WTC11 (cell line): ENCODE measurements at regions not wholly inside any gene's neighbourhood (a gene's known extent, or its start where the extent isn't known, plus 50 kb on each side); places are given as distances from the start of the nearest gene placed in this dataset.

Experiments used
- ATAC-seq: fragments of 200-7000 bp; cut with Tn5 transposase; 2 replicates; pipeline ENCODE4 v1.10.0; 2021; ENCODE audit warnings: mild to moderate bottlenecking, moderate library complexity
- CTCF ChIA-PET: fragments of 300-600 bp; sonication (Branson Sonifier 250); formaldehyde crosslinking; loops from one replicate; lab custom pipeline; 2021; ENCODE audit warnings: antibody characterized with exemption; lab: Charles Lee
- POLR2A ChIA-PET: fragments of 350-600 bp; sonication (Branson Sonifier 250); formaldehyde crosslinking; loops from one replicate; lab custom pipeline; 2021; ENCODE audit warnings: antibody characterized with exemption; lab: Charles Lee
- DNase-seq: peaks from one replicate; pipeline ENCODE4 v3.0.0; 2021; ENCODE audit warnings: low spot score
- H3K27ac Mint-ChIP-seq: 2 replicates; pipeline ENCODE4 v1.8.0; 2021; ENCODE audit warnings: mixed read lengths
- H3K27me3 Mint-ChIP-seq: 2 replicates; pipeline ENCODE4 v1.8.0; 2021; ENCODE audit warnings: low read depth, mild to moderate bottlenecking, moderate library complexity, mixed read lengths
- H3K36me3 Mint-ChIP-seq: 2 replicates; pipeline ENCODE4 v1.8.0; 2021; ENCODE audit warnings: mixed read lengths
- H3K4me1 Mint-ChIP-seq: 2 replicates; pipeline ENCODE4 v1.8.0; 2022; ENCODE audit warnings: mixed read lengths
- H3K4me3 Mint-ChIP-seq: 2 replicates; pipeline ENCODE4 v1.8.0; 2021; ENCODE audit warnings: mild to moderate bottlenecking, moderate library complexity, mixed read lengths
- H3K9me3 Mint-ChIP-seq: 2 replicates; pipeline ENCODE4 v1.8.0; 2021; ENCODE audit warnings: mixed read lengths
- FOXK1 ChIP-seq: sonication (generic); formaldehyde crosslinking; IDR thresholded peaks from 2 replicates; pipeline ENCODE4 v1.8.0; 2022; ENCODE audit warnings: mild to moderate bottlenecking, moderate library complexity, missing genetic modification reagents
- GABPB1 ChIP-seq: sonication (generic); formaldehyde crosslinking; IDR thresholded peaks from 2 replicates; pipeline ENCODE4 v1.8.1; 2023; ENCODE audit warnings: mild to moderate bottlenecking, missing genetic modification reagents
- MXD4 ChIP-seq: fragments of 250-450 bp; sonication (Bioruptor Pico); IDR thresholded peaks from 2 replicates; pipeline ENCODE4 v1.8.0; 2021; ENCODE audit warnings: mild to moderate bottlenecking, moderate library complexity, borderline replicate concordance
- SMAD4 ChIP-seq: sonication (generic); formaldehyde crosslinking; IDR thresholded peaks from 2 replicates; pipeline ENCODE4 v1.8.0; 2022; ENCODE audit warnings: mild to moderate bottlenecking, missing genetic modification reagents
- TEAD1 ChIP-seq: sonication (generic); formaldehyde crosslinking; IDR thresholded peaks from 2 replicates; pipeline ENCODE4 v1.8.0; 2022; ENCODE audit warnings: mild to moderate bottlenecking, missing genetic modification reagents
- ZBTB21 ChIP-seq: sonication (generic); formaldehyde crosslinking; IDR thresholded peaks from 2 replicates; pipeline ENCODE4 v1.8.1; 2023; ENCODE audit warnings: mild to moderate bottlenecking, missing genetic modification reagents, borderline replicate concordance
- ZNF232 ChIP-seq: sonication (generic); formaldehyde crosslinking; IDR thresholded peaks from 2 replicates; pipeline ENCODE4 v1.8.0; 2022; ENCODE audit warnings: mild to moderate bottlenecking, missing genetic modification reagents
- ZNF416 ChIP-seq: fragments of 250-450 bp; sonication (Bioruptor Pico); IDR thresholded peaks from 2 replicates; pipeline ENCODE4 v1.9.0; 2021; ENCODE audit warnings: mild to moderate bottlenecking, inconsistent platforms
- ZNF671 ChIP-seq: fragments of 250-450 bp; sonication (Bioruptor Pico); IDR thresholded peaks from 2 replicates; pipeline ENCODE4 v1.8.0; 2021; ENCODE audit warnings: mild to moderate bottlenecking
- TF ChIP-seq, protein P1 (sequence below): sonication (generic); formaldehyde crosslinking; IDR thresholded peaks from 2 replicates; pipeline ENCODE4 v1.8.0; 2023; ENCODE audit warnings: missing genetic modification reagents, mild to moderate bottlenecking, borderline replicate concordance
- TF ChIP-seq, protein P2 (sequence below): sonication (generic); formaldehyde crosslinking; IDR thresholded peaks from 2 replicates; pipeline ENCODE4 v1.8.0; 2022; ENCODE audit warnings: mild to moderate bottlenecking, missing genetic modification reagents
- TF ChIP-seq, protein P3 (sequence below): fragments of 250-450 bp; sonication (Bioruptor Pico); IDR thresholded peaks from 2 replicates; pipeline ENCODE4 v1.8.0; 2021; ENCODE audit warnings: mild to moderate bottlenecking
- TF ChIP-seq, protein P4 (sequence below): sonication (generic); formaldehyde crosslinking; IDR thresholded peaks from 2 replicates; pipeline ENCODE4 v1.8.1; 2022; ENCODE audit warnings: low read depth, missing genetic modification reagents, borderline replicate concordance
- TF ChIP-seq, protein P5 (sequence below): sonication (generic); formaldehyde crosslinking; IDR thresholded peaks from 2 replicates; pipeline ENCODE4 v1.8.0; 2022; ENCODE audit warnings: missing genetic modification reagents
- TF ChIP-seq, protein P6 (sequence below): sonication (generic); formaldehyde crosslinking; conservative IDR thresholded peaks from 2 replicates; pipeline ENCODE4 v1.8.1; 2023; ENCODE audit warnings: mild to moderate bottlenecking, low read depth, missing genetic modification reagents, moderate library complexity
- TF ChIP-seq, protein P7 (sequence below): fragments of 250-450 bp; sonication (Bioruptor Pico); IDR thresholded peaks from 2 replicates; pipeline ENCODE4 v1.9.0; 2021; ENCODE audit warnings: mild to moderate bottlenecking
- TF ChIP-seq, protein P8 (sequence below): sonication (generic); formaldehyde crosslinking; conservative IDR thresholded peaks from 2 replicates; pipeline ENCODE4 v1.8.1; 2022; ENCODE audit warnings: mild to moderate bottlenecking, missing genetic modification reagents

DNA sequence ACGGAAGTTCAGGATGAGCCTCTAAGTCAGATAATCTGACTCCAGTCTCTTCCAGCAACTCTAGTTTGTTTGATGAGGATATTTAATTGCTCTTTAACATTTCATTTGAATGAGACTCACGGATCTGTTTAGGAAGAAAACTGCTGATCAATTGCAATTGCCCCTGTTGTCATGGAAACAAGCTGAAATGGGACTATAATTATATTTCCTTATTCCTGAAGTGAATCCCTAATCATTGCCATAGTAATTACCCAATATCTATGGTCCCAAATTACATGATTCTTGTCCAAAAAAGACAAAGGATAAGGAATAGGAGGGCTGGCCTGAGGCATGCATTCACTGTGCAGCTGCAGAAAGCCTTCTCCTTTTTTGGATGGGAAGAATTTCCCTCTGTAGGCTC is 105.3 kb downstream of the AASDH start (continued):
- TF ChIP-seq, protein P1, sequence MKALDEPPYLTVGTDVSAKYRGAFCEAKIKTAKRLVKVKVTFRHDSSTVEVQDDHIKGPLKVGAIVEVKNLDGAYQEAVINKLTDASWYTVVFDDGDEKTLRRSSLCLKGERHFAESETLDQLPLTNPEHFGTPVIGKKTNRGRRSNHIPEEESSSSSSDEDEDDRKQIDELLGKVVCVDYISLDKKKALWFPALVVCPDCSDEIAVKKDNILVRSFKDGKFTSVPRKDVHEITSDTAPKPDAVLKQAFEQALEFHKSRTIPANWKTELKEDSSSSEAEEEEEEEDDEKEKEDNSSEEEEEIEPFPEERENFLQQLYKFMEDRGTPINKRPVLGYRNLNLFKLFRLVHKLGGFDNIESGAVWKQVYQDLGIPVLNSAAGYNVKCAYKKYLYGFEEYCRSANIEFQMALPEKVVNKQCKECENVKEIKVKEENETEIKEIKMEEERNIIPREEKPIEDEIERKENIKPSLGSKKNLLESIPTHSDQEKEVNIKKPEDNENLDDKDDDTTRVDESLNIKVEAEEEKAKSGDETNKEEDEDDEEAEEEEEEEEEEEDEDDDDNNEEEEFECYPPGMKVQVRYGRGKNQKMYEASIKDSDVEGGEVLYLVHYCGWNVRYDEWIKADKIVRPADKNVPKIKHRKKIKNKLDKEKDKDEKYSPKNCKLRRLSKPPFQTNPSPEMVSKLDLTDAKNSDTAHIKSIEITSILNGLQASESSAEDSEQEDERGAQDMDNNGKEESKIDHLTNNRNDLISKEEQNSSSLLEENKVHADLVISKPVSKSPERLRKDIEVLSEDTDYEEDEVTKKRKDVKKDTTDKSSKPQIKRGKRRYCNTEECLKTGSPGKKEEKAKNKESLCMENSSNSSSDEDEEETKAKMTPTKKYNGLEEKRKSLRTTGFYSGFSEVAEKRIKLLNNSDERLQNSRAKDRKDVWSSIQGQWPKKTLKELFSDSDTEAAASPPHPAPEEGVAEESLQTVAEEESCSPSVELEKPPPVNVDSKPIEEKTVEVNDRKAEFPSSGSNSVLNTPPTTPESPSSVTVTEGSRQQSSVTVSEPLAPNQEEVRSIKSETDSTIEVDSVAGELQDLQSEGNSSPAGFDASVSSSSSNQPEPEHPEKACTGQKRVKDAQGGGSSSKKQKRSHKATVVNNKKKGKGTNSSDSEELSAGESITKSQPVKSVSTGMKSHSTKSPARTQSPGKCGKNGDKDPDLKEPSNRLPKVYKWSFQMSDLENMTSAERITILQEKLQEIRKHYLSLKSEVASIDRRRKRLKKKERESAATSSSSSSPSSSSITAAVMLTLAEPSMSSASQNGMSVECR (CRISPR knock-in tag), result no peak
- TF ChIP-seq GABPB1 (CRISPR knock-in tag), result no peak

DNA sequence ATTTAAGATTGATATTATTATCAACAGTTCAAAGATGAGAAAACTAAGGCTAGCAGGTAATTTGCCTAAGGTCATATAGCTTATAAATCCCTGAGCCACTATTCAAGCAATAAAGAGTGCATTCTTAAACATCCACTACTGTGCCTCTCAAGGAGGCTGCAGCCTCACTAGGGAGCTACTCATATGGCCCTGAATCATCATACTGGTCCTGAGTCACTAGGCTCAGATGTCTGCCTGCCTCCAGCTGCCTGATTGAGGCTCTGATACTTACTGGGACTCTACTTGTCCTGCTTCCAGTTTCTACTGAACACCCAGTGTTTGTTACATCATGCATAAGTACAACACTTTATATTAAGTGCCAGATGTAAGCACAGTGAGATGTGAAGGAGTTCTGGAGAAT is 110.7 kb downstream of the AASDH start:
- no peak for ATAC-seq
- Mint-ChIP-seq H3K27ac (no peak overlapping the region; the same call in 1 of the 2 replicates), H3K36me3 (peaks cover 7% of the 10 kb centered on the region), H3K4me1 (peaks cover 10% of the 10 kb centered on the region)
- CTCF ChIA-PET, result no interaction called here
- POLR2A ChIA-PET, result no interaction called here
- TF ChIP-seq ZBTB21 (no peak), ZNF671 (CRISPR knock-in tag) (no peak), ZNF416 (CRISPR knock-in tag) (no peak), FOXK1 (CRISPR knock-in tag) (no peak), MXD4 (CRISPR knock-in tag) (no peak), SMAD4 (CRISPR knock-in tag) (no peak), TEAD1 (CRISPR knock-in tag) (no peak), ZNF232 (CRISPR knock-in tag) (no peak)
- TF ChIP-seq, protein P2, sequence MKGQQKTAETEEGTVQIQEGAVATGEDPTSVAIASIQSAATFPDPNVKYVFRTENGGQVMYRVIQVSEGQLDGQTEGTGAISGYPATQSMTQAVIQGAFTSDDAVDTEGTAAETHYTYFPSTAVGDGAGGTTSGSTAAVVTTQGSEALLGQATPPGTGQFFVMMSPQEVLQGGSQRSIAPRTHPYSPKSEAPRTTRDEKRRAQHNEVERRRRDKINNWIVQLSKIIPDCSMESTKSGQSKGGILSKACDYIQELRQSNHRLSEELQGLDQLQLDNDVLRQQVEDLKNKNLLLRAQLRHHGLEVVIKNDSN (CRISPR knock-in tag), result no peak
- TF ChIP-seq, protein P3, sequence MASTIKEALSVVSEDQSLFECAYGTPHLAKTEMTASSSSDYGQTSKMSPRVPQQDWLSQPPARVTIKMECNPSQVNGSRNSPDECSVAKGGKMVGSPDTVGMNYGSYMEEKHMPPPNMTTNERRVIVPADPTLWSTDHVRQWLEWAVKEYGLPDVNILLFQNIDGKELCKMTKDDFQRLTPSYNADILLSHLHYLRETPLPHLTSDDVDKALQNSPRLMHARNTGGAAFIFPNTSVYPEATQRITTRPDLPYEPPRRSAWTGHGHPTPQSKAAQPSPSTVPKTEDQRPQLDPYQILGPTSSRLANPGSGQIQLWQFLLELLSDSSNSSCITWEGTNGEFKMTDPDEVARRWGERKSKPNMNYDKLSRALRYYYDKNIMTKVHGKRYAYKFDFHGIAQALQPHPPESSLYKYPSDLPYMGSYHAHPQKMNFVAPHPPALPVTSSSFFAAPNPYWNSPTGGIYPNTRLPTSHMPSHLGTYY, result no peak
- TF ChIP-seq, protein P4, sequence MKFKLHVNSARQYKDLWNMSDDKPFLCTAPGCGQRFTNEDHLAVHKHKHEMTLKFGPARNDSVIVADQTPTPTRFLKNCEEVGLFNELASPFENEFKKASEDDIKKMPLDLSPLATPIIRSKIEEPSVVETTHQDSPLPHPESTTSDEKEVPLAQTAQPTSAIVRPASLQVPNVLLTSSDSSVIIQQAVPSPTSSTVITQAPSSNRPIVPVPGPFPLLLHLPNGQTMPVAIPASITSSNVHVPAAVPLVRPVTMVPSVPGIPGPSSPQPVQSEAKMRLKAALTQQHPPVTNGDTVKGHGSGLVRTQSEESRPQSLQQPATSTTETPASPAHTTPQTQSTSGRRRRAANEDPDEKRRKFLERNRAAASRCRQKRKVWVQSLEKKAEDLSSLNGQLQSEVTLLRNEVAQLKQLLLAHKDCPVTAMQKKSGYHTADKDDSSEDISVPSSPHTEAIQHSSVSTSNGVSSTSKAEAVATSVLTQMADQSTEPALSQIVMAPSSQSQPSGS (CRISPR knock-in tag), result no peak
- TF ChIP-seq, protein P5, sequence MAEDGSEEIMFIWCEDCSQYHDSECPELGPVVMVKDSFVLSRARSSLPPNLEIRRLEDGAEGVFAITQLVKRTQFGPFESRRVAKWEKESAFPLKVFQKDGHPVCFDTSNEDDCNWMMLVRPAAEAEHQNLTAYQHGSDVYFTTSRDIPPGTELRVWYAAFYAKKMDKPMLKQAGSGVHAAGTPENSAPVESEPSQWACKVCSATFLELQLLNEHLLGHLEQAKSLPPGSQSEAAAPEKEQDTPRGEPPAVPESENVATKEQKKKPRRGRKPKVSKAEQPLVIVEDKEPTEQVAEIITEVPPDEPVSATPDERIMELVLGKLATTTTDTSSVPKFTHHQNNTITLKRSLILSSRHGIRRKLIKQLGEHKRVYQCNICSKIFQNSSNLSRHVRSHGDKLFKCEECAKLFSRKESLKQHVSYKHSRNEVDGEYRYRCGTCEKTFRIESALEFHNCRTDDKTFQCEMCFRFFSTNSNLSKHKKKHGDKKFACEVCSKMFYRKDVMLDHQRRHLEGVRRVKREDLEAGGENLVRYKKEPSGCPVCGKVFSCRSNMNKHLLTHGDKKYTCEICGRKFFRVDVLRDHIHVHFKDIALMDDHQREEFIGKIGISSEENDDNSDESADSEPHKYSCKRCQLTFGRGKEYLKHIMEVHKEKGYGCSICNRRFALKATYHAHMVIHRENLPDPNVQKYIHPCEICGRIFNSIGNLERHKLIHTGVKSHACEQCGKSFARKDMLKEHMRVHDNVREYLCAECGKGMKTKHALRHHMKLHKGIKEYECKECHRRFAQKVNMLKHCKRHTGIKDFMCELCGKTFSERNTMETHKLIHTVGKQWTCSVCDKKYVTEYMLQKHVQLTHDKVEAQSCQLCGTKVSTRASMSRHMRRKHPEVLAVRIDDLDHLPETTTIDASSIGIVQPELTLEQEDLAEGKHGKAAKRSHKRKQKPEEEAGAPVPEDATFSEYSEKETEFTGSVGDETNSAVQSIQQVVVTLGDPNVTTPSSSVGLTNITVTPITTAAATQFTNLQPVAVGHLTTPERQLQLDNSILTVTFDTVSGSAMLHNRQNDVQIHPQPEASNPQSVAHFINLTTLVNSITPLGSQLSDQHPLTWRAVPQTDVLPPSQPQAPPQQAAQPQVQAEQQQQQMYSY (CRISPR knock-in tag), result no peak
- TF ChIP-seq, protein P6, sequence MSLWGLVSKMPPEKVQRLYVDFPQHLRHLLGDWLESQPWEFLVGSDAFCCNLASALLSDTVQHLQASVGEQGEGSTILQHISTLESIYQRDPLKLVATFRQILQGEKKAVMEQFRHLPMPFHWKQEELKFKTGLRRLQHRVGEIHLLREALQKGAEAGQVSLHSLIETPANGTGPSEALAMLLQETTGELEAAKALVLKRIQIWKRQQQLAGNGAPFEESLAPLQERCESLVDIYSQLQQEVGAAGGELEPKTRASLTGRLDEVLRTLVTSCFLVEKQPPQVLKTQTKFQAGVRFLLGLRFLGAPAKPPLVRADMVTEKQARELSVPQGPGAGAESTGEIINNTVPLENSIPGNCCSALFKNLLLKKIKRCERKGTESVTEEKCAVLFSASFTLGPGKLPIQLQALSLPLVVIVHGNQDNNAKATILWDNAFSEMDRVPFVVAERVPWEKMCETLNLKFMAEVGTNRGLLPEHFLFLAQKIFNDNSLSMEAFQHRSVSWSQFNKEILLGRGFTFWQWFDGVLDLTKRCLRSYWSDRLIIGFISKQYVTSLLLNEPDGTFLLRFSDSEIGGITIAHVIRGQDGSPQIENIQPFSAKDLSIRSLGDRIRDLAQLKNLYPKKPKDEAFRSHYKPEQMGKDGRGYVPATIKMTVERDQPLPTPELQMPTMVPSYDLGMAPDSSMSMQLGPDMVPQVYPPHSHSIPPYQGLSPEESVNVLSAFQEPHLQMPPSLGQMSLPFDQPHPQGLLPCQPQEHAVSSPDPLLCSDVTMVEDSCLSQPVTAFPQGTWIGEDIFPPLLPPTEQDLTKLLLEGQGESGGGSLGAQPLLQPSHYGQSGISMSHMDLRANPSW (CRISPR knock-in tag), result no peak
- TF ChIP-seq, protein P7, sequence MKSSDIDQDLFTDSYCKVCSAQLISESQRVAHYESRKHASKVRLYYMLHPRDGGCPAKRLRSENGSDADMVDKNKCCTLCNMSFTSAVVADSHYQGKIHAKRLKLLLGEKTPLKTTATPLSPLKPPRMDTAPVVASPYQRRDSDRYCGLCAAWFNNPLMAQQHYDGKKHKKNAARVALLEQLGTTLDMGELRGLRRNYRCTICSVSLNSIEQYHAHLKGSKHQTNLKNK (CRISPR knock-in tag), result no peak
- TF ChIP-seq, protein P8, sequence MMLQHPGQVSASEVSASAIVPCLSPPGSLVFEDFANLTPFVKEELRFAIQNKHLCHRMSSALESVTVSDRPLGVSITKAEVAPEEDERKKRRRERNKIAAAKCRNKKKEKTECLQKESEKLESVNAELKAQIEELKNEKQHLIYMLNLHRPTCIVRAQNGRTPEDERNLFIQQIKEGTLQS (CRISPR knock-in tag), result no peak
- TF ChIP-seq, all 79 proteins: peak for 0
- no peak for DNase-seq
- no peaks in the 10 kb centered on the region; the same call in 1 of the 2 replicates for H3K27me3 Mint-ChIP-seq
- H3K9me3 Mint-ChIP-seq, result peaks cover 9% of the 10 kb centered on the region
- H3K4me3 Mint-ChIP-seq, result no peak overlapping the region
